ENCODE measurements at regions not wholly inside any gene's neighbourhood (a gene's known extent, or its start where the extent isn't known, plus 50 kb on each side); places are given as distances from the start of the nearest gene placed in this dataset.

DNA sequence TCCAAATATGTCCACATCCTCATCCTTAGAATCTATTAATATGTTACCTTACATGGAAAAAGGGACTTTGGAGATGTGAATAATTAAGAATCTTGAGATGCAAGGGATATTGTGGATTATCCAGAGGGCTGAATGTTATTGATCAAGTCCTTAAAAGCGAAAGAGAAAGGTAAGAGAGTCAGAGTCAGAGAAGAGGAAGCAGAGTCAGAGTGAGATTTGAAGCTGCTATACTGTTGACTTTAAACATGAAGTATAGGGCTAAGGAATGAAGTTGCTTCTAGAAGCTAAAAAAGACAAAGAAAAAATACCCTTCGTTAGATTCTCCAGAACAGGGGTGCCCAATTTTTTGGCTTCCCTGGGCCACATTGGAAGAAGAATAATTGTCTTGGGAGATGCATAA is 627.2 kb upstream of the SLITRK6 start:
- no peak overlapping the region for H3K27ac ChIP-seq
- no peaks in the 10 kb centered on the region for H3K36me3 ChIP-seq
- no peak overlapping the region for H3K4me3 ChIP-seq
- no peaks in the 10 kb centered on the region for H3K9me3 ChIP-seq
- DNase-seq = no peak
- whole genome bisulfite sequencing, 2 donors (ENCODE audit: low coverage in 1 of 2) = 80 to 85% methylated on average over 2 of the region's 2 CpGs
- TF ChIP-seq POLR2A (IDR thresholded peaks at IDR 0.05) = no peak
- no peak for TF ChIP-seq POLR2AphosphoS5 (IDR thresholded peaks at IDR 0.05)
- no peak for TF ChIP-seq EP300 (IDR thresholded peaks at IDR 0.05; ENCODE audit: low read depth)
- TF ChIP-seq, protein P1, sequence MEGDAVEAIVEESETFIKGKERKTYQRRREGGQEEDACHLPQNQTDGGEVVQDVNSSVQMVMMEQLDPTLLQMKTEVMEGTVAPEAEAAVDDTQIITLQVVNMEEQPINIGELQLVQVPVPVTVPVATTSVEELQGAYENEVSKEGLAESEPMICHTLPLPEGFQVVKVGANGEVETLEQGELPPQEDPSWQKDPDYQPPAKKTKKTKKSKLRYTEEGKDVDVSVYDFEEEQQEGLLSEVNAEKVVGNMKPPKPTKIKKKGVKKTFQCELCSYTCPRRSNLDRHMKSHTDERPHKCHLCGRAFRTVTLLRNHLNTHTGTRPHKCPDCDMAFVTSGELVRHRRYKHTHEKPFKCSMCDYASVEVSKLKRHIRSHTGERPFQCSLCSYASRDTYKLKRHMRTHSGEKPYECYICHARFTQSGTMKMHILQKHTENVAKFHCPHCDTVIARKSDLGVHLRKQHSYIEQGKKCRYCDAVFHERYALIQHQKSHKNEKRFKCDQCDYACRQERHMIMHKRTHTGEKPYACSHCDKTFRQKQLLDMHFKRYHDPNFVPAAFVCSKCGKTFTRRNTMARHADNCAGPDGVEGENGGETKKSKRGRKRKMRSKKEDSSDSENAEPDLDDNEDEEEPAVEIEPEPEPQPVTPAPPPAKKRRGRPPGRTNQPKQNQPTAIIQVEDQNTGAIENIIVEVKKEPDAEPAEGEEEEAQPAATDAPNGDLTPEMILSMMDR (IDR thresholded peaks at IDR 0.05) = no peak
- no peaks in the 10 kb centered on the region for H3K27me3 ChIP-seq
- no peaks in the 10 kb centered on the region for H3K4me1 ChIP-seq
- intact Hi-C loops (cut with DNase I; ENCODE audit: low total_unique reads) = no loop called here
- in situ Hi-C loops (cut with MboI; ENCODE audit: low pct_ligation_motif_present in 1 of 4, low pct_unique_long_range_greater_than_20kb in 1 of 4, low sequenced_read_pairs in 3 of 4) = no loop called here

DNA sequence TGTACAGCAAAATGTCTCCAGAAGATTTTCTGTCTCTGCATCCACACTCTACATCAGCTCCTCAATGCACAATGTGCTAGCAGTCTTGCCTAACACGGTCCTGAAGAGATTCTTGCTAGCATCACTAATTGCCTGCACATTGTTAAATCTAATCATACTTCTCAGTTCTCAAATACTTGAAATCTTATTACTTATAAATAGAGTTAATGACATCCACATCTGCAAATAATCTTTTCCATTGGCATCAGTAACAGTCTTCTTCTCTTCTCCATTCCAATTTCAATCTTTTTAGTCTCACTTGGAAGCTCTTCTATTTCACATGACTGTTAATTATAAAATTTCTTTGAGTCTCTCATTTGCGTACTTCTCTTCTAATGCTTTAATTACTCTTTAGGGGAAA is 630.5 kb upstream of the SLITRK6 start:
- Histone ChIP-seq H3K9me3 (peaks cover 0 to 5% of the 10 kb centered on the region in 2 donors), H3K27ac (no peak overlapping the region), H3K4me3 (no peak overlapping the region), H3K36me3 (no peaks in the 10 kb centered on the region), H3K4me1 (no peaks in the 10 kb centered on the region), H3K27me3 (no peaks in the 10 kb centered on the region)
- TF ChIP-seq EP300 (IDR thresholded peaks at IDR 0.05; ENCODE audit: low read depth) = no peak
- no peak for TF ChIP-seq POLR2AphosphoS5 (IDR thresholded peaks at IDR 0.05)
- TF ChIP-seq, protein P1 (IDR thresholded peaks at IDR 0.05) = no peak
- no peak for TF ChIP-seq POLR2A (IDR thresholded peaks at IDR 0.05)
- no peak for DNase-seq
- WGBS, 2 donors (ENCODE audit: low coverage in 1 of 2) = 70 to 100% methylated on average over 1 to 2 of the region's 2 CpGs
- intact Hi-C loops (cut with DNase I; ENCODE audit: low total_unique reads) (no loop called here), in situ Hi-C loops (cut with MboI; ENCODE audit: low pct_ligation_motif_present in 1 of 4, low pct_unique_long_range_greater_than_20kb in 1 of 4, low sequenced_read_pairs in 3 of 4) (no loop called here)

DNA sequence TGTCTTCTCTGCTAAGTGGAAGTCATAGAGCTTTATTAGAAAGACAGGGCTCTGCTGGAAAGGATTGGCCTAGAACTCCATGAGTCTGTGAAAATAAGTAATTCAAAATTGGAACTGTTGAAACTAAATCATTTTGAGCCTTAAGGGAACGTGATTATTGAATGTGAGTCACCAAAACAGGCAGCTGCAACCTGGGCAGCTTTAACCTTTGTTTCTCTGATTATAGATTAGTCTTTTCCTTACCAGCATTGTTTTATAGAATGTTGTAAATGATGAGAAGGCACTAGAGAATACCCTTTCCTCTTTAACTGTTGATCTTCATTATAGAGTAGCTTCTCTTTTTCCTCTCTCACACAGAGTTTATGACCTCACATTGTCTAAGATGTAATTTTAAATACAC is 638.8 kb upstream of the SLITRK6 start:
- Histone ChIP-seq H3K9me3 (no peaks in the 10 kb centered on the region), H3K36me3 (no peaks in the 10 kb centered on the region), H3K4me1 (no peaks in the 10 kb centered on the region), H3K27ac (no peak overlapping the region), H3K4me3 (no peak overlapping the region), H3K27me3 (no peaks in the 10 kb centered on the region)
- in situ Hi-C loops (cut with MboI; ENCODE audit: low pct_ligation_motif_present in 1 of 4, low pct_unique_long_range_greater_than_20kb in 1 of 4, low sequenced_read_pairs in 3 of 4) = no loop called here
- no peak for DNase-seq
- no peak for TF ChIP-seq EP300 (IDR thresholded peaks at IDR 0.05; ENCODE audit: low read depth)
- TF ChIP-seq, protein P1 (IDR thresholded peaks at IDR 0.05) = no peak
- TF ChIP-seq POLR2AphosphoS5 (IDR thresholded peaks at IDR 0.05) = no peak
- no peak for TF ChIP-seq POLR2A (IDR thresholded peaks at IDR 0.05)
- intact Hi-C loops (cut with DNase I; ENCODE audit: low total_unique reads) = no loop called here
- WGBS, 2 donors (ENCODE audit: low coverage in 1 of 2) = 29 to 33% methylated on average over 1 of the region's 1 CpG

DNA sequence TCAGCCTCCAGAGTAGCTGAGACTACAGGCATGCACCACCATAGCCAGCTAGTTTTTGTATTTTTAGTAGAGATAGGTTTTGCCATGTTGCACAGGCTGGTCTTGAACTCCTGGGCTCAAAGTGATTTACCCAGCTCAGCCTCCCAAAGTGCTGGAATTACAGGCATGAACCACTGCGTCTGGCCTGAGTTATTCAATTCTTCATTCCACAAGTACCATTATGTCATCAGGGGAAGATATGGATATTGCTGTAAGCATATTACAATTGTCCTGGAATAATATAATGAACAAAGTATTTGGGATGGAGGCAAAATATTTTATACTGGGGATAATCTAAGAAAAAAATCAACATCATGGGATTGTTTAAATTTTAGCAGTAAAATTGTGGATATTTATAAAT is 646.0 kb upstream of the SLITRK6 start:
- TF ChIP-seq POLR2AphosphoS5 (IDR thresholded peaks at IDR 0.05) = no peak
- TF ChIP-seq POLR2A (IDR thresholded peaks at IDR 0.05) = no peak
- TF ChIP-seq EP300 (IDR thresholded peaks at IDR 0.05; ENCODE audit: low read depth) = no peak
- TF ChIP-seq, protein P1 (IDR thresholded peaks at IDR 0.05) = no peak
- Histone ChIP-seq H3K4me3 (no peak overlapping the region), H3K27ac (no peak overlapping the region), H3K27me3 (no peaks in the 10 kb centered on the region), H3K36me3 (no peaks in the 10 kb centered on the region), H3K4me1 (no peaks in the 10 kb centered on the region), H3K9me3 (no peaks in the 10 kb centered on the region)
- in situ Hi-C loops (cut with MboI; ENCODE audit: low pct_ligation_motif_present in 1 of 4, low pct_unique_long_range_greater_than_20kb in 1 of 4, low sequenced_read_pairs in 3 of 4) (no loop called here), intact Hi-C loops (cut with DNase I; ENCODE audit: low total_unique reads) (loop anchor here (5.0 kb wide), 1 partner anchor 758 kb away; no protein-coding TSS in a partner anchor)
- 56 to 67% methylated on average over 1 of the region's 1 CpG for WGBS, 2 donors (ENCODE audit: low coverage in 1 of 2)
- no peak for DNase-seq

Measured in transverse colon (tissue), 4 donors.